Astrocyte of the cerebellum (primary cell): ENCODE measurements at regions not wholly inside any gene's neighbourhood (a gene's known extent, or its start where the extent isn't known, plus 50 kb on each side); places are given as distances from the start of the nearest gene placed in this dataset.
"Not testable (repeated sequence)": the region's sequence is repeated elsewhere in the genome, so short reads cannot be mapped to it uniquely, and the experiment has no call there.

Source experiments
- DNase-seq: peaks from one replicate; pipeline ENCODE4 v3.0.0-alpha.2; 2011; ENCODE audit warnings: low read depth
- H3K4me3 ChIP-seq: 2 replicates; pipeline ENCODE4 v1.5.1; 2011; ENCODE audit warnings: mild to moderate bottlenecking, low read depth, low read length, moderate library complexity
- CTCF ChIP-seq: IDR thresholded peaks from 2 replicates; pipeline ENCODE4 v1.5.1; 2012; ENCODE audit warnings: low read length, low read depth, moderate library complexity, mild to moderate bottlenecking; ENCODE audit errors: missing control alignments
- in situ Hi-C: cut with HindIII; loops from 2 replicates; pipeline ENCODE4 v1.10.0; 2017; ENCODE audit warnings: low sequenced_read_pairs

DNA sequence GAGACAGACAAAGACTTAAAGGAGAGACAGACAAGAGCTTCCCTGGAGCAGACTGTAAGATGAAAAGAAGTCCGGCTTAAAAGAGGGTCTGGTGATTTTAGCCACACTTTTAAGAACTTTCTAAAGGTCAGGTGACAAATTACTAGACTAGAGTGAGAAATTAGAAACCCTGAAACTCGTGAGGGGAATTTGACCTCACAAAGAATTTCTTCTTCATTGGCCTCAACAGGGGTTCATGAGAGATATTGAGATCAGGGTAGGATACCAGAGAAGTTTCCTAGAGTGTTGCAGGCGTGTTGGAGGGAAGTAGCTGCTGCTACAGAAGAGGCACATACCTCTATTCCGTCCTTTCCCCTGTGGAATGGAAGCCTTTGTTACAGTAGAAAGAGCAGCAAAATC lies 884.4 kb downstream of the KCNT2 start:
- DNase-seq: no peak
- in situ Hi-C loops: no loop called here
- H3K4me3 ChIP-seq: no peak overlapping the region
- no peak for TF ChIP-seq CTCF

DNA sequence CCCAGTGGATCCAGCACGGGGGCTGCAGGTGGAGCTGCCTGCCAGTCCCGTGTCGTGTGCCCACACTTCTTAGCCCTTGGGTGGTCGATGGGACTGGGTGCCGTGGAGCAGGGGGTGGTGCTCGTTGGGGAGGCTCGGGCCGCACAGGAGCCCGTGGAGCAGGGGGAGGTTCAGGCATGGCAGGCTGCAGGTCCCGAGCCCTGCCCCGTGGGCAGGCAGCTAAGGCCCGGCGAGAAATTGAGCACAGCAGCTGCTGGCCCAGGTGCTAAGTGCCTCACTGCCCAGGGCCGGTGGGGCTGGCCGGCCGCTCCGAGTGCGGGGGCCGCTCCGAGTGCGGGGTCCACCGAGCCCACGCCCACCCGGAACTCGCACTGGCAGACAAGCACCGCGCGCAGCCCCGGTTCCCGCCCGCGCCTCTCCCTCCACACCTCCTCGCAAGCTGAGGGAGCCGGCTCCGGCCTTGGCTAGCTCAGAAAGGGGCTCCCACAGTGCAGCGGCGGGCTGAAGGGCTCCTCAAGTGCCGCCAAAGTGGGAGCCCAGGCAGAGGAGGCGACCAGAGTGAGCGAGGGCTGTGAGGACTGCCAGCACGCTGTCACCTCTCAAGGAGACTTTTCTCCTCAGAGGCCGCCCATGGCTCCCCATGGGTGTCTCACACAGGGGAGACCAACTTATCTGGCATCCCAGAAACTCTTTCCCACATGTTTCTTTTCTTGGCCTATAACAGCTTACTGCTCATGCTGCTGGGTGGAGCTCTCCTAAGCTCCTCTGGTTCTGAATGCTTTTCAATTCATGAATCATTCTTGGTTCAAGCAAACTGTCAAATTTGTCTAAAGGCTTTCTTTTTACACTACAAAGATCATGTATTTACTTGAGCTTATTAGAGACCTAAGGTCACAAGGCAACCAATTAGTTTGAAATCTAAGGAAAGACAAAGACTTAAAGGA lies 885.1 kb downstream of the KCNT2 start:
- DNase-seq, in situ Hi-C loops, H3K4me3 ChIP-seq: not testable (repeated sequence)

- DNase-seq, in situ Hi-C loops, H3K4me3 ChIP-seq: not testable (repeated sequence)
Observed at GRCh38 chr1:195722146-195722545, 886.1 kb downstream of the KCNT2 start.

DNA sequence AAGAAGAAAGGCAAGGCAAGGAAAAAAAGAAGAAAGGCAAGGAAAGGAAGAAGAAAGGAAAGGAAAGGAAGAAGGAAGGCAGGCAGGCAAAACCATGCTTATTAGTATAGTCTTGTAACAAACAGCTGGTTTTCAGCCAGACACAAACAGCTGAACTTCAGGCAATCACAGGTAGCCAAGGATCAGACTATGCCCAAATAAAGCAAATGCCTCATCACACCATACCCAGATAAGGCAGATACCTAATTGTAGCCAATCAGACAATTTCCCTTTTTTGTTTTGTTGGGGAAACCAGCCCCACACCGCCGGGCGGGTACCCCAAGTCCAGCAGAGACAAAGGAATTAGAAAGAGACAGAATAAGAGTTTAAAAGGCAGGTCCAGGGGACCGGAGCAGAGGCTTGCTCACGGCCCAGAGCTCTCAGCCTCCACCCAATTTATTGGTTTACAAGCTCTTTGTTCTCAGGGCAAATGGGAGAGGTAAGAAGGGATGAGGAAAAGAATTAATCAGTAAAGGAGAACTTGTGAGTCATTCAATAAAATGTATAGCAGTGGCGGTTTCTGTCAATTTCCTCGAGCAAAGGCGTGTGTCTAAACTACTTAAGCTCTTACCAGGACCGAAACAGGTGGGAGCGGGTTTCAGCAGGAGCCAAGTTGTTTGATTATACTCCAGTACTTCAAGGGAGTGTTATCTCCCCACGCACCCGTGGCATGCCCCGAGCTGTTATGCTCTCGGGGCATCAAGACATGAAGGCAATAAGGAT lies 886.8 kb downstream of the KCNT2 start:
- in situ Hi-C loops: no loop called here
- no peak for DNase-seq
- H3K4me3 ChIP-seq: no peak overlapping the region
- no peak for TF ChIP-seq CTCF

- in situ Hi-C loops: no loop called here
- DNase-seq: no peak
- TF ChIP-seq CTCF: peak; percentile 60
- H3K4me3 ChIP-seq: no peak overlapping the region
Observed at GRCh38 chr1:195717651-195718050, 890.6 kb downstream of the KCNT2 start.

DNA sequence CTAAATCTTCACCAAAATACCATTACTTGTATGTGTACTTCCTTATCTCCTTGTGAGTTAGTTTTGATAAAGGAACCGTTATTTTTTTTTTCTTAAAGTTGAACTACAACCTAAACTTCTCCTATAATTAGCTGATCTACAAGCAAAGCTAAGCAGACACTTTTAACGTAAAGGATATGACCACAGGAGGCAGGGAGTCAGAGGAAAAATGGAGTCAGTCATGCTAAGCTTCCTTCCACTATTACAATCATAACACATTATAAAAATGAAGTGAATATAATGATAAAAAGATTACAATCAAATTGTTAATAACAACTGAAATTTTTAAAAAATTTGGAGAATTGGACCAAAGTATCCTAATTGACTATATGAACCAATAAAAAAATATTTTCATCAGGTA lies 892.6 kb downstream of the KCNT2 start:
- no peak overlapping the region for H3K4me3 ChIP-seq
- no peak for DNase-seq
- TF ChIP-seq CTCF: no peak
- in situ Hi-C loops: no loop called here

DNA sequence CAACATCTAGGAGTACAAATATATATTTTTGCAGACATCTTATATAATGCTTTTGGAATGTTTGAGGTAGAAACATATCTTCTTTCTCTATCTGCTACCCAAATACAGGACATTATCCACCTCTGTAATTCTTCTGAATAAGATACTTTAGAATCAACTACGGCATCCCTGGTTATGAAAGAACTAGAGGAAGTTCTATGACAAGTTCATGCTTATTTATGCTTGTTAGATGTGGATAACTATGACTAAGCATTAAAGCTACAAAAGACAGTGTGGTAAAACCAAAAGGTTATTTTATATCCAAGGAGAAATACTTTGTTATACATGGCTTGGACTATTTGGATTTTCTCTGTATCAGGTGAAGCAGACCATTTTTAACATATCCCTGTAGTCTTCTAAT lies 894.0 kb downstream of the KCNT2 start:
- H3K4me3 ChIP-seq: no peak overlapping the region
- DNase-seq: no peak
- in situ Hi-C loops: no loop called here
- no peak for TF ChIP-seq CTCF
